ENCODE measurements at regions not wholly inside any gene's neighbourhood (a gene's known extent, or its start where the extent isn't known, plus 50 kb on each side); places are given as distances from the start of the nearest gene placed in this dataset.

- Histone ChIP-seq H3K56ac (replicated peaks; ENCODE audit: insufficient read length, low read depth, low read length) (no peak overlapping the region), H2BK20ac (ENCODE audit: low read length) (no peak overlapping the region), H3K79me1 (ENCODE audit: low read depth, low read length) (no peaks in the 10 kb centered on the region), H4K8ac (ENCODE audit: extremely low read depth, insufficient read depth, low read length) (no peak overlapping the region), H3K23ac (ENCODE audit: insufficient read length) (no peak overlapping the region), H3K36me3 (ENCODE audit: control insufficient read depth in 2 of 4, insufficient read depth in 4 of 4, low read length in 3 of 4) (no peaks in the 10 kb centered on the region), H4K91ac (replicated peaks; ENCODE audit: insufficient read length, low read length) (no peak overlapping the region), H2BK12ac (ENCODE audit: low read depth, low read length) (no peak overlapping the region), H3K79me2 (ENCODE audit: control insufficient read depth in 1 of 2, insufficient read depth in 2 of 2, low read length in 2 of 2) (no peaks in the 10 kb centered on the region), H3K4me1 (replicated peaks in 1 of 4; ENCODE audit: control insufficient read depth in 3 of 4, insufficient read depth in 4 of 4, low read length in 3 of 4) (peaks cover 0 to 4% (median 2%) of the 10 kb centered on the region in 4 experiments; a peak in 2 of 7 replicates), H3K9me3 (ENCODE audit: insufficient read depth in 2 of 2, low read depth in 1 of 2, low read length in 1 of 2) (peaks cover 10 to 12% of the 10 kb centered on the region in 2 experiments), H4K20me1 (replicated peaks in 1 of 2; ENCODE audit: control insufficient read depth in 1 of 2, insufficient read depth in 2 of 2, low read length in 2 of 2) (no peaks in the 10 kb centered on the region), H3K4me3 (ENCODE audit: extremely low read depth in 1 of 4, insufficient read depth in 2 of 4, low read depth in 3 of 4, low read length in 4 of 4) (no peak overlapping the region), H3K23me2 (ENCODE audit: low read depth, low read length) (no peaks in the 10 kb centered on the region), H3K27ac (ENCODE audit: low read depth, low read length) (no peak overlapping the region), H2AFZ (ENCODE audit: low read length) (no peak overlapping the region), H3K18ac (ENCODE audit: extremely low read depth, low read length) (no peak overlapping the region), H2BK120ac (replicated peaks; ENCODE audit: low read depth, low read length) (no peak overlapping the region), H3K14ac (ENCODE audit: insufficient read length) (no peak overlapping the region), H2AK5ac (ENCODE audit: low read depth, low read length) (no peak overlapping the region), H3K27me3 (replicated peaks in 1 of 4; ENCODE audit: control insufficient read depth in 3 of 4, extremely low read depth in 1 of 4, insufficient read depth in 3 of 4, low read length in 3 of 4) (no peaks in the 10 kb centered on the region), H2BK5ac (ENCODE audit: low read depth, low read length) (no peak overlapping the region), H3K9ac (replicated peaks in 1 of 4; ENCODE audit: extremely low read depth in 1 of 4, low read depth in 3 of 4, low read length in 3 of 4) (no peak overlapping the region), H4K5ac (ENCODE audit: insufficient read length, low read depth, low read length) (no peak overlapping the region), H3K4ac (replicated peaks; ENCODE audit: insufficient read length, low read depth, low read length) (no peak overlapping the region), H3K4me2 (ENCODE audit: insufficient read depth in 1 of 2, low read depth in 2 of 2, low read length in 2 of 2) (no peak overlapping the region), H2BK15ac (ENCODE audit: low read length) (peak overlapping the region; percentile 61; the same call in 1 of the 2 replicates)
- 85% methylated on average over 8 of the region's 8 CpGs; no CpG with 5 or more reads in 1 of the 2 experiments for WGBS, 2 experiments (ENCODE audit: extremely low coverage in 1 of 2, insufficient coverage in 1 of 2, insufficient read length in 1 of 2, insufficient replicate concordance in 2 of 2, low coverage in 1 of 2, low lambda C conversion rate in 2 of 2, missing lambda C conversion rate in 1 of 2)
- CTCF ChIA-PET (ENCODE audit: partially characterized antibody): interaction anchor here (1.2 to 1.8 kb wide), 3 partner anchors 12 to 264 kb away, joined by 3 to 6 read pairs (median 3); no protein-coding TSS in a partner anchor
- POLR2A ChIA-PET (ENCODE audit: partially characterized antibody): no interaction called here
- FAIRE-seq (no peak), DNase-seq (ENCODE audit: low read depth in 1 of 2, low spot score in 2 of 2) (no peak)
- TF ChIP-seq BCL11A (IDR thresholded peaks at IDR 0.05; ENCODE audit: low read depth in 2 of 2, low read length in 2 of 2): no peak
- no peak for TF ChIP-seq SIX5 (IDR thresholded peaks at IDR 0.05; ENCODE audit: low read depth, low read length)
- no peak for TF ChIP-seq TEAD4 (IDR thresholded peaks at IDR 0.05; ENCODE audit: low read depth, low read length)
- TF ChIP-seq E2F6 (IDR thresholded peaks at IDR 0.05): no peak
- no peak for TF ChIP-seq ASH2L (IDR thresholded peaks at IDR 0.05; ENCODE audit: low read length)
These were observed 86.2 kb upstream of the LINC01488 start for GRCh38 chr11:69395287-69395686.

All from H1 (cell line).